SK-N-SH (cell line): ENCODE measurements at regions not wholly inside any gene's neighbourhood (a gene's known extent, or its start where the extent isn't known, plus 50 kb on each side); places are given as distances from the start of the nearest gene placed in this dataset.
"Not testable (repeated sequence)": the region's sequence is repeated elsewhere in the genome, so short reads cannot be mapped to it uniquely, and the experiment has no call there.

Experiments used
- CTCF ChIA-PET: fragments of 300-600, 350-600 bp; formaldehyde crosslinking; extraction: SDS; loops from one replicate; lab custom pipeline; 2021; lab: Yijun Ruan, JAX
- POLR2A ChIA-PET: fragments of 350-600 bp; sonication (Branson Sonifier 250); formaldehyde crosslinking; extraction: SDS; loops from one replicate; lab custom pipeline; 2020; ENCODE audit warnings: antibody characterized with exemption, inconsistent platforms; lab: Yijun Ruan, JAX
- DNase-seq: peaks from one replicate; pipeline ENCODE4 v3.0.0; 2012
- H2AFZ ChIP-seq: fragments of 200-600 bp; sonication (generic); 2 replicates; pipeline ENCODE4 v1.8.1; 2016; ENCODE audit warnings: antibody characterized with exemption, mild to moderate bottlenecking, low read depth
- H3F3A ChIP-seq: fragments of 200-600 bp; sonication (generic); replicated peaks from 2 replicates; pipeline ENCODE3; 2016; ENCODE audit warnings: antibody characterized with exemption, mild to moderate bottlenecking; ENCODE audit not compliant: insufficient read depth
- H3K27ac ChIP-seq, 2 experiments: fragments of 200-500 bp in 1 of 2; fragments of 200-600 bp in 1 of 2; sonication (Bioruptor generic) in 1 of 2; sonication (generic), shearing (Covaris generic) in 1 of 2; 2 replicates each; pipeline versions ENCODE4 v1.5.1 to v1.6.1; 2014 to 2016; ENCODE audit warnings: low read depth in 2 of 2, inconsistent platforms in 1 of 2, low read length in 1 of 2, mild to moderate bottlenecking in 1 of 2, mixed read lengths in 1 of 2
- H3K27me3 ChIP-seq: fragments of 200-600 bp; sonication (generic), shearing (Covaris generic); 2 replicates; pipeline ENCODE4 v1.6.1; 2016; ENCODE audit warnings: mixed run types; ENCODE audit not compliant: insufficient read depth
- H3K36me3 ChIP-seq, 2 experiments: fragments of 200-500 bp in 1 of 2; fragments of 200-600 bp in 1 of 2; sonication (Bioruptor generic) in 1 of 2; sonication (generic) in 1 of 2; replicated peaks in 1 of 2; 2 replicates each; pipeline versions ENCODE3 to v1.5.1; 2014 to 2016; ENCODE audit warnings: low read length in 1 of 2, mild to moderate bottlenecking in 1 of 2; ENCODE audit not compliant: insufficient read depth in 2 of 2, control insufficient read depth in 1 of 2
- H3K4me1 ChIP-seq, 2 experiments: fragments of 200-500 bp in 1 of 2; fragments of 200-600 bp in 1 of 2; sonication (Bioruptor generic) in 1 of 2; sonication (generic), shearing (Covaris generic) in 1 of 2; 2 replicates each; pipeline versions ENCODE4 v1.5.1 to v1.6.1; 2014 to 2016; ENCODE audit warnings: low read depth in 1 of 2, low read length in 1 of 2, mixed run types in 1 of 2; ENCODE audit not compliant: insufficient read depth in 2 of 2, control insufficient read depth in 1 of 2
- H3K4me2 ChIP-seq: fragments of 200-600 bp; sonication (generic), shearing (Covaris generic); 2 replicates; pipeline ENCODE4 v1.6.1; 2017; ENCODE audit warnings: mixed run types
- H3K4me3 ChIP-seq, 2 experiments: fragments of 200-500 bp in 1 of 2; fragments of 200-600 bp in 1 of 2; sonication (Bioruptor generic) in 1 of 2; sonication (generic), shearing (Covaris generic) in 1 of 2; 2 replicates each; pipeline versions ENCODE4 v1.5.1 to v1.8.1; 2014 to 2016; ENCODE audit warnings: low read depth in 2 of 2, inconsistent platforms in 1 of 2, low read length in 1 of 2, mild to moderate bottlenecking in 1 of 2, mixed read lengths in 1 of 2, moderate library complexity in 1 of 2
- H3K79me2 ChIP-seq: fragments of 200-600 bp; sonication (generic); 2 replicates; pipeline ENCODE4 v1.8.1; 2017; ENCODE audit warnings: mild to moderate bottlenecking; ENCODE audit not compliant: insufficient read depth
- H3K9ac ChIP-seq: fragments of 200-600 bp; sonication (generic); 2 replicates; pipeline ENCODE4 v1.6.1; 2017; ENCODE audit warnings: mixed run types
- H3K9me2 ChIP-seq: fragments of 200-600 bp; sonication (generic); 2 replicates; pipeline ENCODE4 v1.6.1; 2017; ENCODE audit warnings: mixed run types
- H3K9me3 ChIP-seq: fragments of 200-600 bp; sonication (generic); 2 replicates; pipeline ENCODE4 v1.6.1; 2017; ENCODE audit warnings: mixed run types, mild to moderate bottlenecking, moderate library complexity
- H4K20me1 ChIP-seq: fragments of 200-600 bp; sonication (generic); 2 replicates; pipeline ENCODE4 v1.6.1; 2017; ENCODE audit warnings: mild to moderate bottlenecking, mixed run types; ENCODE audit not compliant: insufficient read depth
- CHD2 ChIP-seq: fragments of 150-350 bp; IDR thresholded peaks from 2 replicates; pipeline ENCODE4 v1.6.1; 2018; ENCODE audit warnings: low read length; ENCODE audit not compliant: partially characterized antibody
- ELF1 ChIP-seq: IDR thresholded peaks from 2 replicates; pipeline ENCODE4 v1.4.0; 2012
- EZH2phosphoT487 ChIP-seq: fragments of 200-600 bp; sonication (generic); IDR thresholded peaks from 2 replicates; pipeline ENCODE4 v1.6.1; 2017; ENCODE audit warnings: low read depth, mixed run types, mild to moderate bottlenecking, antibody characterized with exemption, moderate library complexity, borderline replicate concordance
- FOXJ3 ChIP-seq: sonication (generic); formaldehyde crosslinking; IDR thresholded peaks from 2 replicates; pipeline ENCODE4 v1.5.1; 2020; ENCODE audit warnings: mild to moderate bottlenecking, missing genetic modification reagents
- FOXM1 ChIP-seq: IDR thresholded peaks from 2 replicates; pipeline ENCODE4 v1.4.0; 2012; ENCODE audit warnings: low read depth, mild to moderate bottlenecking
- JUND ChIP-seq: IDR thresholded peaks from 2 replicates; pipeline ENCODE4 v1.4.0; 2012
- MAX ChIP-seq: IDR thresholded peaks from 2 replicates; pipeline ENCODE4 v1.4.0; 2012; ENCODE audit warnings: low read depth
- MXI1 ChIP-seq: IDR thresholded peaks from 2 replicates; pipeline ENCODE4 v1.6.1; 2012; ENCODE audit warnings: mild to moderate bottlenecking, low read depth, low read length, improper control_type of control experiment
- NFIC ChIP-seq: IDR thresholded peaks from 2 replicates; pipeline ENCODE4 v1.4.0; 2012; ENCODE audit warnings: borderline replicate concordance
- NRF1 ChIP-seq: IDR thresholded peaks from 2 replicates; pipeline ENCODE4 v1.6.1; 2012; ENCODE audit warnings: low read depth, mild to moderate bottlenecking, low read length
- RCOR1 ChIP-seq: fragments of 150-350 bp; IDR thresholded peaks from 2 replicates; pipeline ENCODE4 v1.6.1; 2017; ENCODE audit warnings: antibody characterized with exemption, low read length
- REST ChIP-seq: IDR thresholded peaks from 2 replicates; pipeline ENCODE4 v1.6.1; 2012; ENCODE audit warnings: mild to moderate bottlenecking, low read depth, low read length, moderate library complexity
- RXRA ChIP-seq: IDR thresholded peaks from 2 replicates; pipeline ENCODE4 v1.4.0; 2012; ENCODE audit warnings: low read depth, mild to moderate bottlenecking, borderline replicate concordance
- SMC3 ChIP-seq: IDR thresholded peaks from 2 replicates; pipeline ENCODE4 v1.6.1; 2012; ENCODE audit warnings: low read depth, low read length, improper control_type of control experiment
- TAF1 ChIP-seq: IDR thresholded peaks from 2 replicates; pipeline ENCODE4 v1.6.1; 2012; ENCODE audit warnings: low read depth, mild to moderate bottlenecking, low read length, moderate library complexity, borderline replicate concordance
- TCF12 ChIP-seq: IDR thresholded peaks from 2 replicates; pipeline ENCODE4 v1.4.0; 2012
- USF2 ChIP-seq: fragments of 150-350 bp; IDR thresholded peaks from 2 replicates; pipeline ENCODE4 v1.6.1; 2017; ENCODE audit warnings: antibody characterized with exemption, low read length, low read depth, borderline replicate concordance
- WGBS: methylation state at CpG from one replicate; pipeline ENCODE4 v1.1.6; 2017; ENCODE audit warnings: low lambda C conversion rate; 5-methylcytosine and 5-hydroxymethylcytosine counted together

- no peak for TF ChIP-seq FOXJ3 (CRISPR knock-in tag)
- no peak for TF ChIP-seq MAX
- TF ChIP-seq EZH2phosphoT487, result no peak
- TF ChIP-seq ELF1, result no peak
Measured at GRCh38 chr6:67908379-67908778, 726.7 kb upstream of the ADGRB3 start (continued).

DNA sequence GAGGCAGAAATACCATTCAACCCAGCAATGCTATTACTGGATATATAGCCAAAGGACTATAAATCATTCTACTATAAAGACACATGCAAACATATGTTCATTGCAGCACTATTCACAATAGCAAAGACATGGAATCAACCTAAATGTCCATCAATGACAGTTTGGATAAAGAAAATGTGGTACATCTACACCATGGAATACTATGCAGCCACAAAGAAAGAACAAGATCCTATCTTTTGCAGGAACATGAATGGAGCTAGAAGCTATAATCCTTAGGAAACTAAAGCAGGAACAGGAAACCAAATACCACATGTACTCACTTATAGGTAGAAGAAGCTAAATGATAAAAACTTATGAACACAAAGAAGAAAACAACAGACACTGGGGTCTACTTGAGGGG lies 730.3 kb upstream of the ADGRB3 start:
- H2AFZ ChIP-seq, POLR2A ChIA-PET, H3F3A ChIP-seq, H3K4me1 ChIP-seq, H4K20me1 ChIP-seq, H3K79me2 ChIP-seq, H3K27me3 ChIP-seq, DNase-seq, H3K9me2 ChIP-seq, H3K9me3 ChIP-seq, H3K4me3 ChIP-seq, H3K9ac ChIP-seq, H3K36me3 ChIP-seq, H3K4me2 ChIP-seq, H3K27ac ChIP-seq: not testable (repeated sequence)
- CTCF ChIA-PET, result interaction anchor here (0.6 to 0.8 kb wide), 2 partner anchors 270 to 588 kb away, joined by 3 read pairs; no protein-coding TSS in a partner anchor

GRCh38 chr6:67898875-67899274 lies 736.2 kb upstream of the ADGRB3 start:
- Histone ChIP-seq H3K9ac (no peak overlapping the region), H3K9me2 (no peaks in the 10 kb centered on the region), H3K27me3 (no peaks in the 10 kb centered on the region), H3K36me3 (no peaks in the 10 kb centered on the region), H3K9me3 (no peaks in the 10 kb centered on the region), H3K4me3 (no peak overlapping the region), H2AFZ (no peak overlapping the region), H3K4me2 (no peak overlapping the region), H3F3A (no peaks in the 10 kb centered on the region), H3K27ac (no peak overlapping the region), H3K79me2 (no peaks in the 10 kb centered on the region), H3K4me1 (no peaks in the 10 kb centered on the region), H4K20me1 (no peaks in the 10 kb centered on the region)
- ChIA-PET CTCF (no interaction called here), POLR2A (no interaction called here)
- no peak for DNase-seq
- TF ChIP-seq MXI1 (no peak), FOXM1 (no peak), MAX (no peak), TAF1 (no peak), NRF1 (no peak), ELF1 (no peak), RXRA (no peak), TCF12 (no peak), CHD2 (no peak), SMC3 (no peak), JUND (no peak), NFIC (no peak), USF2 (no peak), RCOR1 (no peak), REST (no peak)
- 12% methylated on average over 1 of the region's 1 CpG for WGBS
